ENCODE measurements at regions not wholly inside any gene's neighbourhood (a gene's known extent, or its start where the extent isn't known, plus 50 kb on each side); places are given as distances from the start of the nearest gene placed in this dataset.
"Not testable (repeated sequence)": the region's sequence is repeated elsewhere in the genome, so short reads cannot be mapped to it uniquely, and the experiment has no call there.

DNA sequence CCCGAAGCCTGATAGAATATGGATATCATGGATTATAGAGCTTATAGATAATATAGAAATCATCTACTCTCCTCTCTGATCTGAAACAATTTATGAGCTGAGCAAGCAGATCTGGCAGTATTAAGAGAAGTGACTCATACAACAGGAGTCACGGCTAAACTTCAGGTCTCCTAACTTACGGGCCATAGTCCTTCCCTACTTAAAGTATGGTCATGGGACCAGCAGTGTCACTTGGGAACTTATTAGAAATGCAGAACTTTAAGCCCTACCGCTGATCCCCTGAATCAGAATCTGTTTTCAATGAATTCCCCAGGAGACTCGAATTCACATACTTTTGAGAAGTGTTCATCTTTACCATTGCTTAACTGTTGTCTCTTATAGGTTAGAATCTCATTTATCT lies 195.7 kb upstream of the FANCL start:
- no peak for DNase-seq

DNA sequence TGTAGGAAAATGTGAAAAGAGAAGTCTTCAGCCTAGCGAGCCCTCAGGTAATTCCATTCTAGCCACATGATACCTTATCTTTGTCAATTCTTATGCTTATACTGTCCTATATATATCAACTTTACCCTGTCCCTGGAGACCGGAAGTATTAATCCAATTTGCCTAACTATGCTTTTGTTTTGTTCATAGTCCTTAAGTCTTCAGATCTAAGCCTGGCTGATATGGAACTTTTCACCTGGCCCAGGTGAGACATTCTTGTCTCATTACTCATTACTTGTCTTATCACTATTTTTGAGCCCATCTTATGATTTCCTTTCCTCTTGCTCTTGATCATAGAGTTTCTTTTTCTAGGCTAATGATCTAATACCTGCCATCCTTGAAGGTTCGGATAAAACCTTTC lies 194.1 kb upstream of the FANCL start:
- peak; percentile 23 for DNase-seq

DNA sequence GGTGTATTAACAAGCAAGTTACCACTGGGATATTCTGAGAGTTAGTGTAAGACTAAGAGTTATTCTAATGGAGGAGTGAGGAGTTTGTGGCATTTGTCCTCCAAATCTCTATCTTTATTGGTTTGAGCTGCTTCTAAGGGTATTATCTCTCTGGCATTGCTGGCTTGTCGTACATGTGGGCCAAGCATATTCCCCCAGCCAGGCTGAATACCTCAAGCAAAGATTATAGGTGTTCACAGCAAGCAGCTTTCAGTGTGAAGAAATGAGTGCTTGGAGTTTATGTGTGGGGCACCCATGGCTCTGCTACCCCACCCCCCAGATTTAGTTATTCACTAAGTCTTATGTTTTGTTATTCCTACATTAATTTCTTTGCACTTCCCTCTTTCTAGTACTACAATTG lies 193.6 kb upstream of the FANCL start:
- DNase-seq: peak; percentile 23

DNA sequence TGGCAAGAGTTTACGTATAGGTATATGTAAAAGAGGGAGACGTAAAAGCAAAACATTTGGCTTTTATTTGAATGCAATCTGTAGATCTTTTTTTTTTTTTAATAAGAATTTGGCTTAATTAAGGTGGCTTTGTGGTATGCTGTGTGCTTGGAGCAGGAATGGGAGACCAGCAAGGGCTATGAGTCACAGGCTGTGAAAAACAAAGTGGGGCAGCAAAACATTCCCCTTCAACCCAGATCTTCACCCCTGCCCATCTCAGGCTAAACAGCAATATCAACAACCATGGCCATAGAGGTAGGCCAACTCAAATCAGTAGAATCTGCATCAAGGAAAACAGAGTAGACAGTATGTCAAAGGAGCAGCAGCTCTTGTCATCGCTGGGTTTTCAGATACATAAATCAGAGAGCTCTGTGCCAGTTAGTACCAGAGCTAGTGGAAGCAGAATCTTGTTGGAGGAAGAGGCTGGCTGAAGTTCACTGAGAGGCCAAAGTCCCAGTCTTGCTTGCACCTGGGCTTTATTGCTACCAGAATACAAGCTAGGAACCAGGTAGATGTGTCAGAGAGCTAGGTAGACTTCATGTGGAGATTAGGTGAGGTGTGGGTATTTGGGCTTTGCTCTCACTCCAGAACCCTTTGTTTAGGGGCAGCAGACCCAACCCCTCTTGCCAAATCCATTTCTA lies 191.5 kb upstream of the FANCL start:
- DNase-seq: no peak

DNA sequence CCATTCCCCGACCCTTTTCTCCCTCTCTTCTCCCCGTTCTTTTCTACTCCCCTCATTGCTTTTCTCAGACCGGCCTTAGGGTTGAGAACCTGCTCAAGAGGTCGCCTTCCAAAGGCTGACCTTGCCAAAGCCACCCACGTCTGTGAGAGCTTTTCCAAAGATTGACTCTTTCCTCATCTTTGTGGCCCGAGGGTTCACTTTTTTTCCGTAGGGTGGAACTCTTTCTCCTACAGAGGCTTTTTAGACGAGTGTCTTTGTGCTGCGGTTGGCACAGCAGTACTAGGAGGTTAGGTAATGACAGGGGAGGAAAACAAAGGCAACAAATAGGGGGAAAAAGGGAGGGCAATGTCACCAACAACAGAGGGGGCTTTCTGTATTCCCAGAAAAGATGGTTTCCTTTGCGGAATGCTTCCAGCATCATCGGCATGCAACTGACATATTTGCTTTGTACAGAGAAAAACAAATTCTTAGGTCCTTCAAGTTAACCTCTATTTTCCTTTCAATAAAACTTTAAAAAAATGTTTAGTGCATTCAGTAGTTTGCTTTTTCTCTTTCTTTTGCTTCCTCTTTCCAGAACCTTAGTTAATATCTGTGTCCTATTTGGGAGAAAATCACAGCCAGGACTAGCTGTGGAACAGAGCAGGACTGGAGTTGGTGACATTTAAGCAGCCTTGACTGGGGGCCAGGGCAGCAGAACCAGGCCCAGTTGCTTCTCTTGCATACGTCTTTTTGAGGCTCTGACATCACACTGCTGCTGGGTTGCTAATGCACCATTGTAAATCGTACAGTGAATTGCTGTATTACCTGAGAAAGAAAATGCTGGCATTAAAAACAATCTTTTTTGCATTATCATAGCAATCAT lies 188.1 kb upstream of the FANCL start:
- no peak for DNase-seq

DNA sequence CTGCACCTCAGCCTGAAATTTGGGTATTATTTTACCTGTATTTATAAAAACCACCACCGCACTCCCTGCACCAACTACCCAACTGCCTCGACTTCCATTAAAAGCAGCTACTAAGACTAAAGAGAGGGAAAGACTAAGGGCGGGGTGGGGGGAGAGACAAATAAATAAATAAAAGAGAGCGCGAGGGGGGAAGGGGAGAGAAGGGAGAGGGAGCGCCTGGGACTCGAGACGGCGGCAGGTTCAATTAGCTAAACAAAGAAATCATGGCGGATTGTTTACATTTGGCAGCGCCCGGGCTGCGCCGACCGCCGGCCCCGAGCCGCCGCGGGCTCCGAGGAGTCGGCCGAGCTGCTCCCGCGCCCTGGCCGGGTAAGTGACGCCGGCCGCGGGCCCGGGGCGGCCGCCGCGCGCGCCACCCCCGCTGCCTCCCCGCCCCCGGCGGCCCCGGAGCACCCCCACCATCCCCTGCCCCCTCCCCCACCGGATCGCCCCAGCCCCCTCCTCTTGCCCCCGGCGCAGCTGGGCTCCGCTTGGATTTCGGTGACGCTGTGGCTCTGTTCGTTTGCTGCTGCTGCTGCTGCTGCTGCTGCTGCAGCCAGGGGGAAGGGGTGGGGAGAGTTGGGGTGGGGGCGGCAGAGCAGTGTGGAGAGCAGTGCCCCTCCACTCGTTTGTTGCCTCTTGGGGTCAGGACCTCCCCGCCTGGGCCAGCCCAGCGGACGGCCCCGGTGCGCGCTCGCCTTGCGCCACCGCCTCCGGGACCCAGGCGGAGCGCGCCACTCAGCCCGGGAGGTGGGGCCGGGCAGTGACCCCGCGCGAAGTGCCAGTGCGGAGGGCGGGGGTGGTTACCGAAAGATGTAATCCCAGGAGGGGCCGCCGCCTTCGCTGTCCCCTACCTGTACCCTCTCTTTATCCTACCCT lies 187.2 kb upstream of the FANCL start:
- peak; percentile 68 for DNase-seq

DNA sequence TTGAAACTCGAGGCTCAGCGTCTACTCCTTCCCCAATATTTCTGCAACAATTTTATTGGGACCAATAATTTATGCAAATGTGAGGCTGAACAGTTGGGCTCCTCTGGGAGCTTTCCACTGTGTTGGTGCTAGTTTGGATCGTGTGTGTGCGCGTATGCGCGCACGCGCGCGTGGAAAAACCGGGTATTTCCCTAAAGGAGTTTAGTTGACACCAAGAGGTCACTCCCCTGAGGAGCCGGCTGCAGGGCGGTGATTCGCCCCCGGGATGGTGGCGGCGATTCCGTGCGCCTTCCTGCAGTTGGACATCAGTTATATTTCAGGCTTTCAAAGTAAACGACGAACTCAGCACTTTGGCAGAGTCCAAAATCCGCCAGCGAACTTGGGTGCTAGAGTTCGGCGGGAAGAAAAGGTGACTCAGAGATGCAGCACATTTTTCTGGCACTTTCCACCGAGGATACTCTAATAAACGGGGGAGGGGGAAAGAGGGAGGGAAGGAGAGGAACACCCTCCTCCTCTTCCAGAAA lies 186.5 kb upstream of the FANCL start:
- DNase-seq: peak; percentile 59

DNA sequence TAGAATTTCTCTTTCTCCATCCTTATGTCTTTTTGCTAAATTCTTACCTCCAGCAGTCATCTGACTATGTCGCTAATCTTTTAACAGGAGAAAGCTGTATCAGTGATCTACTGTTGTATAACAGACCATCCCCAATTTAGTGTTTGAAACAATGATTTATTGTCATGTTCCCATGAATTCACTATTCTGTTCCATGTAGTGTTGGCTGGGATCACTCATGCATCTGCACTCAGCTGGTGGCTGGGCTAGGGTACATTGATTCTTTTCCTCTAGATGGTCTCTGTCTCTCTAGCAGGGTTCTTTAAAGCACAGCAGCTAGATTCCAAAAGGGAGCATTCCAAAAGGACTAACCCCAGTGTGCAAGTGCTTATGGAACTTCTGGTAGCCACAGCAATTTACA lies 184.2 kb upstream of the FANCL start:
- no peak for DNase-seq

DNA sequence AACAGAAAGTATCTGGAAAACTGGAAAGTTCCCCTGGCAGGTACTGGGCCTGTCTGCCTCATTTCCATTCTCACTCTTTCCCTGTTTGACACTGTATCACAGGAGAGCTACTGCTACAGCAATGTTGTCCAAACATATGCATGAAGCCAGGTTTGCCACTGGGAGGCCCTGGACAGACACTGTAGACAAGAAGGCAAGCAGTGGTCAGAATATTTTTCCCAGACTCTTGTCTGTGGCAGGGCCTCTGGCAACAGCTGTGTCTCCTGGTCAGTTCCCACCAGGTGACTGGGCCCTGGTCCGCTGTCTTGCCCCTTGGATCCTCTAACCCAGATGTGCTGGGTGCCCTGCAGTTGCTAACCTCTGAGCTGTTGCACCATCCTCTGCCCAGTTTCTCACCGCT lies 178.9 kb upstream of the FANCL start:
- DNase-seq: no peak

DNA sequence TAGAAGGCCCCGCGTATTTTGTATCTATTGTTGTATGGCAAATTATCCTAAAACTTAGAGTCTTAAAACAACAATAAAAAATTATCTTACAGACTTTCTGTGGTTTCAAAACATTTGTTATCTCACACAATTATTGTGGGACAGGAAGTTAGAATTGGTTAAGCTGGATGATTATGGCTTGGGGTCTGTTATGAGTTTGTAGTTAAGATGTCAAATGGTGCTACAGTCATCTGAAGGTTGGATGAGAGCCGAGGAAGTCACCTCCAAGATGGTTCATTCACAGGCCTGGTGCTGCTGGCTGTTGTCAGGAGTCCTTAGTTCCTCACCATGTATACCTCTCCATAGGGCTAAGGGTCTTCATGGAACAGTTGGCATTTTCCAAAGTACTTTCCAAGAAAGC lies 175.6 kb upstream of the FANCL start:
- DNase-seq: no peak

DNA sequence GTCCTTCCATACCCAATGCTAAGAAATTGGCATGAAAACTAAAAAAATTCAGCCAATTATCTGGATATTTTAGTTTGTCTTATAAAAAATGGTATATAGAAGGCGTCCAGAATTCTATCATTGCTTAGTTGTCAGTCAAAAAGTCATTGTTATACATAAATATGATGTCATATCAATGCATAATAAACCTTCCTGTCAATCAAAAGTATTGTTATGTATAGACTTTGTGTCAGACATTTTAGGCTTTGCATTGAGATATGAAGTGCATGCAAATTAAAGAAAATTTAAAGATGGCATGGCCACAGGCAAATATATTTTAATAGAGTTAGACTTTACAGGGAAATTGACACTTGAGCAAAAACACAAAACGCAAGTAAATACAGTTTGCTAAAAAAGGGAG lies 173.4 kb upstream of the FANCL start:
- no peak for DNase-seq

DNA sequence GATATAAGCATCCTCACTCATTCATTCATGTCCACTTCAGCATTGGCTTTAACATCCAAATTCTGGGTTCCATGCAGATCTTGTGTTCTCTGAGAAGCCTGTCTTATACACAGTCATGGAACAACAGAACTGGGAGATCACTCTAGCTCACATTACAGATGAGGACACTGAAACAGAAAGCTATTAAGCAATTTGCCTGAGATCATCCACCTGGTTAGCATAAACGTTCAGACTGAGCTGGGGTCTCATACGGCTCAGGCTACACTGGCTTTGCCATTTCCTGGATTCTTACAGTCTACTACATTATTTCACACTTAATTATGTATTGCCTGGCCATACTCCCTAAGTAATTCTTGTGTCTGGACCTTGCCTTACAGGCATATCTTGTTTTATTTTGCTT lies 169.4 kb upstream of the FANCL start:
- DNase-seq: no peak

DNA sequence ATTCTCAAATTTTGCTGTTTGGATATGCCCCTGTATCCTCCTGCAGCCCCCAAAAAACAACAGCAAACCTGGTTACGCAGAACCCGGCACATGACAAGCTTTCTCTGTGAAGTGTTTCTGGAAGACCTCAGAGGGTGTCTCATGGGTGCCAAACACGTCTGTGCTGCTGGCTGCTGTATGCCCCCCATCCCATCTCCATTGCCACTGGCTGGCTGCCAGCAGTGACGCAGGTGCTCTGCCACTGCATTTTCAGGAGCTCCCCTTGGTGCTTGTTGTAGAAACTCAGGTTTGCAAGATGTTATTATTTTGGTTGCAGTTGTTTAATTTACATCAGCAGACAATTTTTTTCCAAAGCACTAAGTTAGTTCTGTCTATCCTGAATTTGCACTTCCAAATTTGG lies 166.4 kb upstream of the FANCL start:
- DNase-seq: no peak

DNA sequence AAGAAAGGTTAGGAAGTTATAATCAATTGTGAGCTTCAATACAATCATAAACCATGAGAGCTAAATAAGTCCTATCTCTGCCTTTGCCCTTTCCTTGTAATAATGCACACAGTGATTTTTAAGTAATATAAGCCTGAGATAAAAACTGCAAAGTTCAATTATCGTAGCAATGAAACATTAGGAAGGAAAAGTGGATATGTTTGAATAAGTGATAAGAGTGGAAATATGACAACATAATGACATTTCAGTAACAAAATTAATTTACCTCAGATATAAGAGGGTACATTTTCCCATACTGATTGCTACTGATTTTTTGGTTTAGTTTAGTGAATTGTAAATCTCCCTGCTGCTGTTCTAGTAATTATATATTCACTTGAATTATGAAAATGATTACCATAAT lies 164.2 kb upstream of the FANCL start:
- DNase-seq: no peak

DNA sequence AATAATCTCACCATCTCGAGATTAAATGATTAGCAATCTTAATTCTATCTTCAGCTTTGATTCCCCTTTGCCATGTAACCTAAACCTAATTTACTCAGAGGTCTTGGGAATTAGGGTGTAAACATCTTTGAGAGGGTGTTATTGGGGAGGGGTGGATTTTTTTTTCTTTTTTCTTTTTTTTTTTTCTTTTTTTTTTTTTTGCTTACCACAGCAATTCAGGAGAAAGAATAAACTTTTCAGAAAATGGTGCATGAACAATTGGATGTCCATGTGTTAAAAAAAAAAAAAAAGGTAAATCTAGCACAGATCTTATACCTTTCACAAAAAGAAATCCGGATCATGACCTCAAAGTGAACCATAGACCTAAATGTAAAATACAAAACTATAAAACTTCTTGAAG lies 160.8 kb upstream of the FANCL start:
- no peak for DNase-seq

DNA sequence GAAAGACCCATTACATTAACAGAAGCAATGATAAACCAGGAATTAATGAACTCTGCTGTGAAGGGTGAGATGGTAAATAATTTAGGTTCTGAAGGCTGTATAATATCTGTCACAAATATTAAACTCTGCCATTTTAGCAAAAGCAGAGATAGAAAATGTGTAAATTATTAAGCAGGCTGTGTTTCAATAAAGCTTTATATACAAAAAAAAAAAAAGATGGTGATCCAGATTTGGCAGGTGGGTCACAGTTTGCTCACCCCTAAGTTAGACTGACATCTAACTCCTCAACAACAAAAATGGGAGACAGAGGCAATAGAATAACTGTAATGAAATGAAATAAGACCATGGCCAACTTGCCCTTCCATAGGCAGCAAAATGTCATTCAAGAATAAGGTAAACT lies 157.3 kb upstream of the FANCL start:
- no peak for DNase-seq

DNA sequence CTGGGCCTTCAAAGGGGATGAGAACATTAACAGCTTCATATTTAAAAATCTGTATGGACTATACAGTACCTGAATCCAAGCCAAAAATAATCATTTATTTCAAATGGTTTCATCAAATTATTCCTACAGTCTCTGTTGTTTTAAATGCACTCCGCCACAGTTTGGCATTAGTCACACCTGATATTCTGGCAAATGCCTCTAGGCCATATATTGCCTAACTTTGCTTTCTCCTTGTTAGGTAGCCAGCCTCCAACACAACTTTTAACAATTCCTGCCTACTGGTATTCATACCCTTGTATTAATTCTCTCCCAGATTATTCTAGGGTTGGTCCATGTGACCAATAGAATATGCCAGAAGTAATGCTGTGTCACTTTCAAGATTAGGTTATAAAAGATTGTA lies 146.6 kb upstream of the FANCL start:
- DNase-seq: no peak

DNA sequence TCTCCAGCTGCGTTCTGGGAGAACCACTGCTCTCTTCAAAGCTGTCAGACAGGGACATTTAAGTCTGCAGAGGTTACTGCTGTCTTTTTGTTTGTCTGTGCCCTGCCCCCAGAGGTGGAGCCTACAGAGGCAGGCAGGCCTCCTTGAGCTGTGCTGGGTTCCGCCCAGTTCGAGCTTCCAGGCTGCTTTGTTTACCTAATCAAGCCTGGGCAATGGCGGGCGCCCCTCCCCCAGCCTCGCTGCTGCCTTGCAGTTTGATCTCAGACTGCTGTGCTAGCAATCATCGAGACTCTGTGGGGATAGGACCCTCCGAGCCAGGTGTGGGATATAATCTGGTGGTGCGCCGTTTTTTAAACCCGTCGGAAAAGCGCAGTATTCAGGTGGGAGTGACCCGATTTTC lies 145.8 kb upstream of the FANCL start:
- DNase-seq: not testable (repeated sequence)

DNA sequence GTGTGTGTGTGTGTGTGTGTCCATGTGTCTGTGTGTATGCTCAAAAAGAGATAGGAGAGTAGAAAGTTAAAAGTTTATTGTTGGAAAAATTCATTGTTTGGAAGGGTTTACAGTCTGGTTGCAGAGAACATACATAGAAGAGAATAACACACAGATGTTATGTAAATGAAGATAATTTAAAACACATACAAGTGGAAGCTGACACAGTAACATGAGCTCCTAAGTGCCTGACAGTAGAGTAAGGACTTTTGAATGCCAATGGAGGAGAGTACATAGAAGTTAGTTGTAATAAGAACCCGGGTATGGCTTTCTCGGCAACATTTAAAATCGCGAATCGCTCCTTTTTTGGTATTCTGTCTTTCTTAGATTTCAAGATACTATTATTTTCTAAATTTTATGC lies 137.0 kb upstream of the FANCL start:
- no peak for DNase-seq

DNA sequence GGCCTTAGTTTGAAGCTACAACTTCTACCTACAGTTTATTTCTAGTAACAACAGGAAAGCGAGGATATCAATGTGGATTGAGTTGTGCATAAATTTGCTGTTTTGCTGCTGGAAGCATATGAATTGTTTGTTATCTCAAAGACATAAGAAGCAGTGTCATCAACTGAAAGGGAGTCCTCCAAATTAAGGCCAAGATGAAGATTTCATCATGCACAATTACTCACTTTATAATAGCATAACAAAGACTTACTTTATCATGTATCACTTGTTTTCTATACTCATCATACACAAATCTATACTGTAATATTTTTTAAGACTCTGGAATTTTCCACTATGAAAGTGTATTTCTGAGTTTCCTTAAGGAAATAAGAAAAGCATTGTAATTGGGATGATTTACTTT lies 136.1 kb upstream of the FANCL start:
- no peak for DNase-seq

DNA sequence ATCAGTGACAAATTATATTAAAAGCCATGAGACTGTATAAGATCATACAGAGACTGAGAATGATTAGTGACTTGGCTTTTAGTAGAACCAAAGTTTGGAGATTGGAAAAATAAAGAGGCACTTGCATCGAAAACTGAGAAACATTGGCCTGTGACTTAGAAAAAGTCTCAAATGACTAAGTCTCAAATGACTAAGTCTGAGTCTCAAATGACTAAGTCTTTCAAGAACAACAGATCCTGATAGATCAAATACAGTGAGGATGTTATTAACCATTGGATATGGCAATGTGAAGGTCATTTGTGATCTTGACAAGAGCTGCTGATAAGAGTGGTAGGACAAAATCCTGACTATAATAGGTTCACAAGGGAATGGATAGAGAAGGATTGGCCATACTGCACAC lies 135.5 kb upstream of the FANCL start:
- DNase-seq: no peak

DNA sequence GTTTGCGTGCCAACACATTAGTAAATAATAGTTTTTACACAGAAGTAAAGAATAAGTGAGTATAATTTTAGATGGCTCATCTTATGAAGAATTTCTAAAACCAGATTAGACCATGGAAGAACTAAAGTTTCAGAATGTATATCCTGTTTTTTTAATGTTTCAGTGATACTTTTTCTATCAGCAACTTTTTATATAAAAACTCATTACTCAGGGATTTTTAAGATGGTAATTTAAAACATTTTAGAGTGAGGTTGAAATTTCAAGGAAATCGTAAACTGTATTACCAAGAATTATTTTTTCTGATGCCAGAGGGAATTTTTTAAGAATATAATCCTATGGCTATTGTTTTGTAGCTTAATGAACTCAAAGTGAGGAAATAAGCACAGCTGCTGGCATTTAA lies 128.5 kb upstream of the FANCL start:
- DNase-seq: no peak

DNA sequence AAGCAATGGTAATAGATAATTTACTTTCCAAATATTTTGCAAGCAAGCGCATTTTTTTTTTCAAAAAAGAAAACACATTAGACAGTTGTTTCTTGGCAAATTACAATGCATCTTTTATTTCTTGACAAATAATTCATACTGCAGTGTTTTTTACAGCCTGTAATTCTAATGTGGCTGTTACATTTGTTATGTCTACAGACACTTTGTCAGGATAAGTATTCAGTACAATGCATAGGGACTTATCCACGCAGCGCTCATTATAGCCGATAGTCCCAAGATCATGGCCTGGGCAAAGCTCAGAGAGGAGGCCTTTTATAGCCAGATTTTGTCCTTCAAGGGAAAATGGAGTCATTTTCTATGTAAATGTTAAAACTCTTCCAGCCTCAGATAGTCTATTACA lies 123.0 kb upstream of the FANCL start:
- DNase-seq: no peak

Data from NCI-H82 (cell line).